GM12891 (cell line): ENCODE measurements at regions not wholly inside any gene's neighbourhood (a gene's known extent, or its start where the extent isn't known, plus 50 kb on each side); places are given as distances from the start of the nearest gene placed in this dataset.

Experiments
- POLR2A ChIP-seq: IDR thresholded peaks from 2 replicates; pipeline ENCODE4 v1.6.1; 2011; ENCODE audit warnings: low read depth, low read length, control low read depth
- POLR2AphosphoS5 ChIP-seq: IDR thresholded peaks from 2 replicates; pipeline ENCODE4 v1.6.1; 2011; ENCODE audit warnings: low read depth, low read length, control low read depth
- TAF1 ChIP-seq: IDR thresholded peaks from 2 replicates; pipeline ENCODE4 v1.6.1; 2011; ENCODE audit warnings: low read depth, low read length, control low read depth

DNA sequence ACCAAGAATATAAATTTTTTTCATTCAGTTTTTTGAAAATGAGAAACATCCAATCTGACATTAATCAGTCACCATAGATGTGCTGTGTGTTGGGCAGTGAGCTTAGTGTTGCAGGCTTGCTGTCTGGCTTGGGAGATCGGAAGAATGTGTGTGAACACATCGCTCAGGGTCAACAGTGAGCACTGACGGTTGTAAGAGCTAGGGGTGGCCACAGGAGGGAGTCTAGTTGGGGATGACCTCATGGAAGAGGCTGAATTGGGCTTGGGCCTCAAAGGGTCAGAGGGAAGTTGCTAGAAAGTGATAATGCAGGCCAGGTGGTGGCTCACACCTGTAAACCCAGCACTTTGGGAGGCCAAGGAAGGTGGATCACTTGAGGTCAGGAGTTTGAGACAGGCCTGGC, 375.4 kb downstream of the DDX10 start:
- TF ChIP-seq POLR2A: no peak
- no peak for TF ChIP-seq POLR2AphosphoS5
- no peak for TF ChIP-seq TAF1
